ENCODE measurements at regions not wholly inside any gene's neighbourhood (a gene's known extent, or its start where the extent isn't known, plus 50 kb on each side); places are given as distances from the start of the nearest gene placed in this dataset.
A peak's percentile ranks its signal among the peaks of the same experiment; 100 is the strongest.
"Not testable (repeated sequence)": the region's sequence is repeated elsewhere in the genome, so short reads cannot be mapped to it uniquely, and the experiment has no call there.

GRCh38 chr2:20130821-20131645 lies 79.6 kb upstream of the LAPTM4A start:
- DNase-seq, result no peak

- no peak for DNase-seq
Observed at GRCh38 chr2:20130160-20130560, 78.7 kb upstream of the LAPTM4A start.

- DNase-seq, result peak; percentile 72
Observed at GRCh38 chr2:20129331-20130159, 78.1 kb upstream of the LAPTM4A start.

- DNase-seq, result peak; percentile 72
Observed at GRCh38 chr2:20128506-20129330, 77.3 kb upstream of the LAPTM4A start.

- DNase-seq, result no peak
Observed at GRCh38 chr2:20126469-20126868, 75.0 kb upstream of the LAPTM4A start.

GRCh38 chr2:20126040-20126439 lies 74.6 kb upstream of the LAPTM4A start:
- DNase-seq, result no peak

- DNase-seq, result no peak
Observed at GRCh38 chr2:20125616-20126015, 74.2 kb upstream of the LAPTM4A start.

- no peak for DNase-seq
Observed at GRCh38 chr2:20125164-20125563, 73.7 kb upstream of the LAPTM4A start.

GRCh38 chr2:20123871-20124594 lies 72.6 kb upstream of the LAPTM4A start:
- DNase-seq, result no peak

- no peak for DNase-seq
Observed at GRCh38 chr2:20122864-20123263, 71.4 kb upstream of the LAPTM4A start.

GRCh38 chr2:20120569-20121416 lies 69.4 kb upstream of the LAPTM4A start:
- DNase-seq, result no peak

GRCh38 chr2:20118051-20118450 lies 66.6 kb upstream of the LAPTM4A start:
- DNase-seq, result no peak

GRCh38 chr2:20115902-20116301 lies 64.5 kb upstream of the LAPTM4A start:
- DNase-seq, result no peak

- DNase-seq, result no peak
Observed at GRCh38 chr2:20115374-20115773, 63.9 kb upstream of the LAPTM4A start.

GRCh38 chr2:20113986-20114938 lies 62.8 kb upstream of the LAPTM4A start:
- DNase-seq, result no peak

GRCh38 chr2:20113004-20113796 lies 61.8 kb upstream of the LAPTM4A start:
- DNase-seq, result no peak

GRCh38 chr2:20112361-20112760 lies 60.9 kb upstream of the LAPTM4A start:
- DNase-seq, result not testable (repeated sequence)

- DNase-seq, result no peak
Observed at GRCh38 chr2:20111311-20112131, 60.1 kb upstream of the LAPTM4A start.
